Stimulated activated CD4-positive, alpha-beta T cell treated with anti-CD3 and anti-CD28 coated beads, Interleukin-1b, Interleukin-23, amount 100 ng/mL, for 24 hours (primary cell): ENCODE measurements at regions not wholly inside any gene's neighbourhood (a gene's known extent, or its start where the extent isn't known, plus 50 kb on each side); places are given as distances from the start of the nearest gene placed in this dataset.

Experiments used
- DNase-seq, 4 experiments: peaks; one replicate each; pipeline ENCODE4 v3.0.0-alpha.2; 2020; ENCODE audit warnings: low read depth in 4 of 4, low spot score in 1 of 4

GRCh38 chr6:108751851-108752732, 96.1 kb upstream of the ARMC2 start:
- DNase-seq, result no peak

- DNase-seq, result no peak
These were observed 95.3 kb upstream of the ARMC2 start for GRCh38 chr6:108752733-108753590.

DNA sequence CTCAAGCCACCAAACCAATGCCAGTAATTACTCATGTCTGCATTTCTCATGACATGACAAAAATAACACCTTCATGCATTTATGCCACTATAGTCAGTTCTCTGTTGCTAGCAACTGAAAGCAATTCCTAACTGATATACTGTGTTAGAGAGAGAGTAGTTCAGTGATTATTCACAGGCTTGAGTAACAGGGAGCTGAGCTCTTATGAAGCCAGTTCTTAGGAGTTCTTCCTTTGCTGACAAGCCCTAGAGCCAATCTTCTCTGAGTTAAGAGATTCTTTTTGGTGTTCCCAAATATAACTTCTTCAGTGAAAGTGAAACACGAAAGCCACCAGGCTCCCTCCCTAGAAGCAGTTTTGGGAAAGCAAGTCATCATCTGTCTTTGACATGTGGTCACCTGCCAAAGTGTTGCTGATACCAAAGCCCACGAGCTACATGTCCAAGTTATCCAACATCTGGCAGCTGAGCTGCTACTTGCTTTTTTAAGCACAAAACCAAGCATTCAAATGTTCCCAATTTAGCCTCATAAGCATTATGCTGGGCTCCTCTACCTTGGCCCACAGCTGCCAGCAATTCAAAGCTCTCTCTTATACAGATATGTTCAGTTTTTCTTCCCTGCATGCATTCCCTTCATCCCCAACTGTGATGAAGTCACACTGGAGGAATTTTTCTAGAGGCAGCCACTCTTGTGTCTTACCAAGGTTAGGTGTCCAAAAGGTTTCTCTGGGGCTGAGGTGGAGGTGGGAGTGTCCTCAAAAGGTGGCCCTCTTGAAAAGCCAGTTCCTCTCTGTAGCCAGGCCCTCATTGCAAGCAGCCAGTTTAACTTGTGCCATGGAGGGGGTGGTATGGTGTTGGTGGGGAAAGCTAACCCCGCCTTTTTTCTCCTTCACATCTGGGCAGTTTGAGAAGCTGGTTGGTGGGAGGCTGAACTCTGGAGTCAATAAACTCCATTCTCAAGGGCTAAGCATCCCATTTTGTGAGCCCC, 92.7 kb upstream of the ARMC2 start:
- DNase-seq, result no peak

- no peak for DNase-seq
These were observed 90.9 kb upstream of the ARMC2 start for GRCh38 chr6:108757357-108757756.

- no peak for DNase-seq
These were observed 89.3 kb upstream of the ARMC2 start for GRCh38 chr6:108758884-108759283.

GRCh38 chr6:108760126-108761050, 87.8 kb upstream of the ARMC2 start:
- DNase-seq, result no peak

DNA sequence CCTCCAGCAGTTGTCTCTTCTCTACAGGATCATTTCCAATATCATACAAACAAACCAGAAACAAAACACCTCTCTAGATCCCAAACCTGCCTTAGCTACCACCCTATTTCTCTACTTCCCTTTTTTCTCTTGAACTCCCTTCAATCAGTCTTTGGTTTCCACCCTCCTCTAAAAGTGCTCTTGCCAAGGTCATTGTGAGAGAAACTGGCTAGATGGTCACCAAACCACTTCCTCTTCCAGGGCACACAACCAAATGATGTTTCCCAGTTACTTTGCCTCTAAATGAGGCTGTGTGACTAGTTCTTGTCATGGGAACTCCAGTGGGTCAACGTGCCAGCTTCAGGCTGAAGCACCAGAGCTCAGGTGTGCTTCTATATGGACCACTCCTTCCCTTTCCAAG, 85.8 kb upstream of the ARMC2 start:
- no peak for DNase-seq

- no peak for DNase-seq
These were observed 84.2 kb upstream of the ARMC2 start for GRCh38 chr6:108763931-108764579.

GRCh38 chr6:108764580-108764950, 83.7 kb upstream of the ARMC2 start:
- DNase-seq, result no peak

DNA sequence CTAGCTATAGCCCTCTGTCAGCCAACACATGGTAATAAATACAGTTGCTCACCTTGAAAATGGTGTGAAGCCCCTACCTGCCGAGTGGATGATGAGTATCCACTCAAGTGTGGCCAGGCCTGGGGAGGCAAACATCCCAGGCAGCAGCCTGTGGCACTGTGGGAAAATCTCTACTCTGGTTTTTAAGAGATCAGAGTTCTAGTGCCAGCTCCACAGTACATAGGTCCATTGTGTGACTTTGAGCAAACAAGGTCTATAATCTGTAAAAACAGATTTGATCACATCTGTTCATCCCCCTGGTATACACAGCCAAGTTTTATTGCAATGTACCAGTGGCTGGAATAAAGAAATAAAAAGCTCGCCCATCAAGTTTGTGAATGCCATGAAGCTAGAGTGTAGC, 82.7 kb upstream of the ARMC2 start:
- no peak for DNase-seq

GRCh38 chr6:108766419-108766818, 81.8 kb upstream of the ARMC2 start:
- no peak for DNase-seq

GRCh38 chr6:108766886-108767285, 81.3 kb upstream of the ARMC2 start:
- DNase-seq, result no peak

DNA sequence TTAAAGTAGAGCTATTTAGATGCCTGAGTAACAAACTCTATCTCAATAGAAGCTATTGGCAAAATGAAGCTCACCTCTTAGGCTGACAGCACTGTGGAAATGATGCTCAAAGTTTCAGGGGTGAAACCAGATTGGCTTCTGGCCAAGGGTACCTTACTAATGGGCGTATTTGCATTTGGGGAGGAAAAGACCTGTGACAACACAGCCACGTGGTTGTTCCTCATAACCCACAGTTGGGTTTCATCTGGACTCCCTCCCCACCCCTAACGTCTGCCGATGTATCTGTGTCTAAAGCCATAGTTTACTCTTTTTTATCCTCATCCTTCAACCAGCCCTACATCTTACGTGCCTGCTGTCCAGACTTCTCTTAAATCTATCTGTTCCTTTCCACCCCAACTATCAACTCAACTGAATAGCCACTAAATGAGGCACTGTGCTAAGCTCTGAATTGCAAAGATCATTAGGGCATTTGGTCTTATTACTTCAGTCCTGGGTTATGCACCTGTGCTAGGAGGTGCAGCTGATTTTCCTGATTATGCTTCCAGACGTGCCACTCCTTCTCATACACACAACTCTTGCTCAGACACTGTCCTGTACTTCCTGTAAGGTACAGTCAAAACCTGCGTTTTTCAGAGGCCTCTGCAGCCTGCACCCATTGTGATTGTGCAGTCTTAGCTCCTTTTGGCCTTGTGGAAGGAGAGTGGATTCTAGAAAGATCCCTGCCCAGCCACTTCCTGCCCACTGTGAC, 80.6 kb upstream of the ARMC2 start:
- no peak for DNase-seq

DNA sequence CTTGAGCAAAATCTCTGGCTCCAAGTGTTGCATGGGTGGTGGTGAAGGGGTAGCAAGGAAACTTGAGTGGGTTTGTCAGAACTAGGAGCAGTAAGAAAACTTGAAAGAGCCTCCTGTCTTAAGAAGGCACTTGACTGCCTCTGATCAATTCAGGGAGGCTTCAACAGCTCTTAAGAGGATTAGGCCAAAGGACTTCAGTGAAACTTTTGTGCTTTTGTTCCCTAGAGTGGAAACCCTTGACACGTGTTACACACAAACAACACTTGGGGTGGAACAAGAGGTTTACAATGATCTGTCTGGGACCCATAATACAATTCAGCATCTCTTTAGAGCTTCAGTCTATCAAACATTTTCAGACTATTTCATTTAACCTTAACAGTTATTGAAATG, 80.1 kb upstream of the ARMC2 start:
- no peak for DNase-seq

DNA sequence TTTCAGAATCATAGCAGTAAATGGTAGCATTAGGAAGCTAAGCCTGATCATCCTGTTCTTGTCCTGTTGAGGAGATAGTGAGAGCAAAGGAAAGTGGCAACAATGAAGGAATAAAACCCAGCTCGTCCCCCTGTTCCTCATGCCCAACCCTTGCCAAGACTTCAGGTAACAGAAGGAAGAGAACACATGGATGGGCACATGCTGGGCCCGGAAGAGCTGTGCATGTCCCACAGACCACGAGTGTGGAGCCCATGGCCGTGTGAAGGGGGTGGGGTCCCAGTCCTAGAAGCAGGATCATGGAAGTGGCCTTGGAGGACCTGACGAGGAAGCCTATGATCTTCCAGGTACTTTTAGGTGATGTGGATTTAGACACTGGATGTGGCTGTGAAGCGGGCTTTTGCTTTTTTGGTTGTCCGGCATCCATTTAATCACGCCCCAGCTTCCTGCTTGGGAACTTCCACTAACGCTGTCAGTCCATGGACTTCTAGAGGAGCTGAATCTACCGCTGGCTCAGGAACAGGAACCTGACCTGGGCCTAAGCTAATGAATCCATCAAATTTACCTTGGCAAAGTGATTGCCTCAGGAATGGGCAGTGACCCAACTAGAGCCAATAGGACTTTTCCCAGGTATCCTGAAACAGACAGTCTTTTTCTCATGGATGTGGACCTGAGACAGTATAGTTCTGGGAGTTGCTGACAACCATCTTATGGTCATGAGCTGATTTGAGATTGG, 79.3 kb upstream of the ARMC2 start:
- DNase-seq, result no peak

- no peak for DNase-seq
These were observed 76.8 kb upstream of the ARMC2 start for GRCh38 chr6:108771421-108771820.

DNA sequence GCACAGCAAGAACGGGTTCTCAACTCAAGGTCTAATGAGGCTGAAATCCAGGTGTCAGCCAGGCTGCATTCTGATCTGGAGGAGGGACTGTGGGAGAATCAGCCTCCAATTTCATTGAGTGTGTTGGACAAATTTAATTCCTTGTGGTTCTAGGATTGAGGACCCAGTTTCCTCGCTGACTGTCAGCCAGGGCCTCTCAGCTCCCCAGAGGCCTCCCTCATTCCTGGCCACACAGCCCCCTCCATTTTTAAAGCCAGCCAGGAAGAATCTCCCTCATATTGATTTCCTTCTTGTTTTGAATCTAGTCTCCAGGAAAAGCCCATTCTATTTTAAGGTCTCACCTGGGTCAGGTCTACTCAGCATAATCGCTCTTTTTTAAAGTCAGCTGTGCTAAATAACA, 73.7 kb upstream of the ARMC2 start:
- DNase-seq, result no peak

DNA sequence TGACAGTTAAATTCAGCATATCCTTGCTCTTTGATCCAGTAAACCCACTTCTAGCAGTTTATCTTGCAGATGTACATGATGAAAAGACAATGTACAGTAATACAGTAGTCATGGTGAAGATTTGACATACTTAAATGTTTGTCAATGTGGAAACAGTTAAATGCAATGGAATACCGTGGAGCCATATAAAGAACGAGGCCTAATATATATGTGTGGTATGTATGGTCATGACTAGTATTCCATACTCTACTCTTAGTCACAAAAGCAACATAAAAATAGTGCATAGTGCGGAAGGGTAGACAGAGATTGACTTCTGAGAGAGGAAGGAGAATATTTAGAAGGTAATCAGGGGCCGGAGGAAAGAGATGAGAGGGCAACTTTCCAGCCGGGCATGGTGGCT, 70.7 kb upstream of the ARMC2 start:
- DNase-seq, result no peak
